Activated CD8-positive, alpha-beta memory T cell treated with anti-CD3 and anti-CD28 coated beads, Interleukin-2, amount 50 U/mL, for 4 hours (primary cell): ENCODE measurements at regions not wholly inside any gene's neighbourhood (a gene's known extent, or its start where the extent isn't known, plus 50 kb on each side); places are given as distances from the start of the nearest gene placed in this dataset.

Experiments used
- DNase-seq: peaks from one replicate; pipeline ENCODE4 v3.0.0-alpha.2; 2020

GRCh38 chrX:20420058-20420457, 153.3 kb upstream of the RPS6KA3 start:
- DNase-seq = no peak

GRCh38 chrX:20418379-20419150, 151.9 kb upstream of the RPS6KA3 start:
- no peak for DNase-seq

- no peak for DNase-seq
These were observed 148.2 kb upstream of the RPS6KA3 start for GRCh38 chrX:20414762-20415445.

- no peak for DNase-seq
These were observed 147.4 kb upstream of the RPS6KA3 start for GRCh38 chrX:20414066-20414465.

- peak; percentile 36 for DNase-seq
These were observed 146.3 kb upstream of the RPS6KA3 start for GRCh38 chrX:20412871-20413486.

DNA sequence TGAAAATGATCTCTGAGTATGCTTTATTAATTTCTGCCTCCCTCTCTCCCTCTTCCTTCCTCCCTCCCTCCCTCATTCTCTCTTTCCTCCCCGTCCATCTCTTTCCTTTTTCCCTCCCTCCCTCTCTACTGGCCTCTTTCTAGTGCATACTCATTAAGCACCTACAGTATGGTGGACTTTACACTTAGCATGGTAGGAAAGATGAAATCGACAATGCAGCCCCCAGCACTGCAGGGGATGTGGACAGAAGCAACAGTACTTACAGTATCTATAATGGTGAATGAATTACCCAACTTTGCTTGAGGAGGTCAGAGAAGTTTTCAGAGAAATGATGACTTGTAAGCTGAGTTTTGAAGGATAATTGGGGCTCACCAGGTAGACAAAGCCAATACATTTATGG, 143.8 kb upstream of the RPS6KA3 start:
- no peak for DNase-seq

- no peak for DNase-seq
These were observed 143.3 kb upstream of the RPS6KA3 start for GRCh38 chrX:20409991-20410390.

- DNase-seq = no peak
These were observed 136.2 kb upstream of the RPS6KA3 start for GRCh38 chrX:20402956-20403355.

- DNase-seq = no peak
These were observed 133.2 kb upstream of the RPS6KA3 start for GRCh38 chrX:20399728-20400414.

DNA sequence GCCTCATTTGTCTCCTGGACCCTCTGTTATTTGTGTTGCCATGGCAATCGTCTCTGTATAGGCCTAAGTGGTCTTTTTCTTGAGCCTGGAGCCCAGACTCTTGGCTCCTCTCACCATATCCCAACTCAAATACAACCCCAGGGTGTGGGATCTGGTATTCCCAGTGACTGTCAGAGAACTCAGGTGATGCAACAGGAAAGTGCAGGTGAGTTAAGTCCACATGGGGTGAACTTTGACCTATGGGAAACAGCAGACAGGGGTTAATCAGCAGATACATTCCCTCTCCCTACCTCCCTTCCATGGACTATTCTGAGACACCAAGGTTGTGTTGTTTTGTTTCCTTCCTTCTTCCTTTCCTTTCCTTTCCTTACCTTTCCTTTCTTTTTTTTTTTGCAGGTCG, 130.9 kb upstream of the RPS6KA3 start:
- no peak for DNase-seq

GRCh38 chrX:20394451-20394850, 127.7 kb upstream of the RPS6KA3 start:
- DNase-seq = no peak

DNA sequence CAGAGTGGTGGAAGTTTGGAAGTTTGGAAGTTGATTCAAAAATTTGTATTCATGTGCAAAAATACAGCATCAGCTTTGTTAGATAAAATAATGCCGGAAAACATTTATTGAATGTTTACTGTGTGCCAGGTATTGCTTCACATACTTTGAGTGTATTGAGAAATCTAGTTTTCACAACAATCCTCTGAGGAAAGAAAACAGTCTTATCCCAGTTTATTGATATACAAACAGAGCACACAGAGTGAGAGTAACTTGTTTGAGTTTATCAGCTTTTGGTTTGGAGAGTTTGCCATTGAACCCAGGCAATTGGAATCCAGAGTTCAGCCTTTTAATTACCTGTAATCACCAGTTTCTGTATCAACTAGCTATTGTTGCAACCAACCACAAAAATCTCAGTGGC, 127.2 kb upstream of the RPS6KA3 start:
- no peak for DNase-seq

DNA sequence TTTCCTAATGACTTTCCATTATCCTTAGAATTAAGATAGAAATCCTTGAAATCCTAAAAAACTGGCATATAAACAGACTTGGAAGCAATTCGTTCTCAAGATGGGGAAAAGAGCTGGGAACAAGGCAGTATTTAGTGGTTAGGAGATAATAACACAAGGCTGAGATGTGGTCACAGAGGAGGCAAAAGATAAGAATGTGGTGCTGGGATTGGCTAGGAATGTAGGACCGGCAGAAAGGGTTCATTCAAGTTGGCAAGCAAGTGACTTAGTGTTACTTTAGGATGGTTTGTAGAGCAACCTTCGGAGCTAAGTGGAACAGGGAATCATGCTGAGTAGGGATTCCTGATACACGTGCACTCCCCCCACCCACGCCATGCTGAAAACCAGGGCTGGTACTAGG, 121.9 kb upstream of the RPS6KA3 start:
- no peak for DNase-seq

- DNase-seq = no peak
These were observed 116.8 kb upstream of the RPS6KA3 start for GRCh38 chrX:20383477-20383876.

GRCh38 chrX:20382518-20383297, 116.0 kb upstream of the RPS6KA3 start:
- no peak for DNase-seq

GRCh38 chrX:20382082-20382481, 115.4 kb upstream of the RPS6KA3 start:
- DNase-seq = no peak

GRCh38 chrX:20378233-20378920, 111.7 kb upstream of the RPS6KA3 start:
- no peak for DNase-seq

GRCh38 chrX:20374900-20375438, 108.3 kb upstream of the RPS6KA3 start:
- no peak for DNase-seq

GRCh38 chrX:20374450-20374849, 107.7 kb upstream of the RPS6KA3 start:
- no peak for DNase-seq

- no peak for DNase-seq
These were observed 106.4 kb upstream of the RPS6KA3 start for GRCh38 chrX:20373063-20373462.

- no peak for DNase-seq
These were observed 105.8 kb upstream of the RPS6KA3 start for GRCh38 chrX:20372533-20372932.

DNA sequence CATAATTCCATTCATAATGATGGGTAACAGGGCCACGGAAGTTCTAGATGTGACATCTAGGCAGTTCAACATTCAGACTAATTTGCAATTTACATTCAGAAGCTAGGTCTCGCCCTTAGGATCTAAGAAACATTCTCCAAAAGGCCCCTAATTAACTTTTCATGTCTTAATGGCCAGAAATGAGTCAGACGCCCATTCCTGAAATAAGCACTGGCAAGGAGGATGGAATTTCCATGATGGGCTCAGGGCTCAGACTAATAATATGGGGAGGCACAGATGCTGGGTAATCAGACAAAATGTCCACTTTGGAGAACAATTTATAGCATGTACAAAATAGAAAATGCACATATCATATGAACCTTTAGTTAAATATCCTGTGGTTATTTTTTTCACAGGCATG, 102.8 kb upstream of the RPS6KA3 start:
- DNase-seq = no peak
